ENCODE measurements at regions not wholly inside any gene's neighbourhood (a gene's known extent, or its start where the extent isn't known, plus 50 kb on each side); places are given as distances from the start of the nearest gene placed in this dataset.

- no peaks in the 10 kb centered on the region for H3K36me3 ChIP-seq
- H3K4me3 ChIP-seq: no peak overlapping the region
- no peak for DNase-seq (ENCODE audit: low spot score)
- no peak for TF ChIP-seq CTCF (IDR thresholded peaks at IDR 0.05)
- H3K27me3 ChIP-seq: no peaks in the 10 kb centered on the region
- no peak overlapping the region for H3K27ac ChIP-seq
- H3K4me1 ChIP-seq: no peaks in the 10 kb centered on the region
- H3K9me3 ChIP-seq: peaks cover 0 to 10% of the 10 kb centered on the region in 2 donors
These were observed 739.3 kb downstream of the COL12A1 start for GRCh38 chr6:74466572-74466971.

- H3K4me3 ChIP-seq: no peak overlapping the region
- H3K27ac ChIP-seq: no peak overlapping the region
- H3K27me3 ChIP-seq: no peaks in the 10 kb centered on the region
- H3K36me3 ChIP-seq: no peaks in the 10 kb centered on the region
- no peaks in the 10 kb centered on the region for H3K4me1 ChIP-seq
- no peak for DNase-seq (ENCODE audit: low spot score)
- peaks cover 0 to 16% of the 10 kb centered on the region in 2 donors for H3K9me3 ChIP-seq
- no peak for TF ChIP-seq CTCF (IDR thresholded peaks at IDR 0.05)
These were observed 746.6 kb downstream of the COL12A1 start for GRCh38 chr6:74459260-74459659.

- peaks cover 0 to 16% of the 10 kb centered on the region in 2 donors for H3K9me3 ChIP-seq
These were observed 747.3 kb downstream of the COL12A1 start for GRCh38 chr6:74458536-74458935.

DNA sequence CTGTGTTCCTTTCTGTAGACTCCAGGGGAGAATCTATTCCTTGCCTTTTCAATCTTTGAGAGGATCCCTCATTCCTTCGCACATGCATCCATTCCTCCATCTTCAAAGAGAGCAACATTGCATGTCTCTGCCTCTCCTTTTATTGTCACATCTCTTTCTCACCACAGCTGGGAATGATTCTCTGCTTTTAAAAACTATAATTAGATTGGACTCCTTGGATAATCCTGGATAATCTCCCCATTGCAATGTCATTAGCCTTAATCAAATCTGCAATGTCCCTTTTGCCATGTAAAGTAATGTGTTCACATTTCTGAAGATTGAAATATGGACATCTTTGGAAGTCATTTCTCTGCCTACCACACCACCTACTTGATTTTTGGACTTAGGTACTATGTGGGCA is 750.1 kb downstream of the COL12A1 start:
- Histone ChIP-seq H3K27ac (no peak overlapping the region), H3K36me3 (no peaks in the 10 kb centered on the region), H3K4me1 (no peaks in the 10 kb centered on the region), H3K4me3 (no peak overlapping the region), H3K27me3 (no peaks in the 10 kb centered on the region), H3K9me3 (no peaks in the 10 kb centered on the region)
- TF ChIP-seq CTCF (IDR thresholded peaks at IDR 0.05): no peak
- DNase-seq (ENCODE audit: low spot score): no peak

More at GRCh38 chr6:74458536-74458935, 747.3 kb downstream of the COL12A1 start:
- no peaks in the 10 kb centered on the region for H3K27me3 ChIP-seq
- H3K4me1 ChIP-seq: no peaks in the 10 kb centered on the region
- no peak for TF ChIP-seq CTCF (IDR thresholded peaks at IDR 0.05)
- no peak overlapping the region for H3K27ac ChIP-seq
- no peaks in the 10 kb centered on the region for H3K36me3 ChIP-seq
- no peak for DNase-seq (ENCODE audit: low spot score)
- H3K4me3 ChIP-seq: no peak overlapping the region

DNA sequence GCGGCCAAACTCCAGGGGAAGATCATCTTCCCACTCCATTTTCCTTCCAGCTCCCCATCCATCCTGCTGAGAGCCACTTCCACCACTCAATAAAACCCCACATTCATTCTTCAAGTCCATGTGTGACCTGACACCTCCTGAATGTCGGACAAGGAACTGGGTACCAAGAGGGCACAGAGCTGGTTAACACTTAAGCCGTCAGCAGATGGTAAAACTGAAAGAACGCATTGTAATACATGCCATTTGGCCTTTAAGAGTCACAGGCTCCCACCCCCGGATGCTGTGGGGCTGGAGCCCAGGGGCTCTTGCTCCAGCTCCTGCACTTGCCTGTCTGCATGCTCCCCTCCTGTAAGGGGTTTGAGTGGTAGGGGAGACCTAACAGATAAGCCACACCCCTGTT is 753.9 kb downstream of the COL12A1 start:
- TF ChIP-seq CTCF (IDR thresholded peaks at IDR 0.05): no peak
- H3K4me1 ChIP-seq: no peaks in the 10 kb centered on the region
- H3K4me3 ChIP-seq: no peak overlapping the region
- H3K27ac ChIP-seq: no peak overlapping the region
- no peaks in the 10 kb centered on the region for H3K36me3 ChIP-seq
- DNase-seq (ENCODE audit: low spot score): no peak
- H3K27me3 ChIP-seq: no peaks in the 10 kb centered on the region
- H3K9me3 ChIP-seq: no peaks in the 10 kb centered on the region

GRCh38 chr6:74448850-74449249 is 752.8 kb downstream of the CD109 start:
- H3K4me3 ChIP-seq: no peak overlapping the region
- no peak for DNase-seq (ENCODE audit: low spot score)
- no peaks in the 10 kb centered on the region for H3K4me1 ChIP-seq
- no peak overlapping the region for H3K27ac ChIP-seq
- no peak for TF ChIP-seq CTCF (IDR thresholded peaks at IDR 0.05)
- H3K9me3 ChIP-seq: no peaks in the 10 kb centered on the region
- no peaks in the 10 kb centered on the region for H3K27me3 ChIP-seq
- H3K36me3 ChIP-seq: no peaks in the 10 kb centered on the region
